ENCODE measurements at regions not wholly inside any gene's neighbourhood (a gene's known extent, or its start where the extent isn't known, plus 50 kb on each side); places are given as distances from the start of the nearest gene placed in this dataset.

DNA sequence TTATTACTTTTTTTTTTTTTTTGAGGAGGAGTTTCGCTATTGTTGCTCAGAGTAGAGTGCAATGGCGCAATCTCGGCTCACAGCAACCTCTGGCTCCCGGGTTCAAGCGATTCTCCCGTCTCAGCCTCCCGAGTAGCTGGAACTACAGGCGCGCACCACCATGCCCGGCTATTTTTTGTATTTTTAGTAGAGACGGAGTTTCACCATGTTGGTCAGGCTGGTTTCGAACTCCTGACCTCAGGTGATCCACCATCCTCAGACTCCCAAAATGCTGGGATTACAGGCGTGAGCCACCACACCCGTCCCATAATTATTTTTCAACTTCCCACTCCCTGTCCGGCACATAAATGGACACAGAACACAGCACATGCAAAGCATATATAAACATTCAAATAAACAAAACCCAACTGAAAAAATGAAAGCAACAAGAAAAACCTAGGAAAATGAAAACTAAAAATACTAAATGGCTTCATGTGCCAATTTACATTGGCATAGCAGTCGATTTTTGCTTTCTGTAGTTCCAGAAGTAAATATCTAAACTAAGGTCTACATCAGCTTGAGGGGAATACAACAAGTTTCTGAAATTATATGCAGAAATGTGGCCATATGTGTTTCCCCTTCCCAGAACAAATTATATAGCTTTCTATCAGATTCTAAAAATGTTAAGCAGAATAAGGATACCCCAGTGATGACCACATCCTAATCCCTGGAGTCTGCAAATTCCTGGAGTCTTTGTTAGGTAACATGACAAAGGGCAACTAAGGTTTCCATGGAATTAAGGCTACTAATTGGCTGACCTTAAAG is 113.9 kb downstream of the HFE start:
- TF ChIP-seq, protein P1, sequence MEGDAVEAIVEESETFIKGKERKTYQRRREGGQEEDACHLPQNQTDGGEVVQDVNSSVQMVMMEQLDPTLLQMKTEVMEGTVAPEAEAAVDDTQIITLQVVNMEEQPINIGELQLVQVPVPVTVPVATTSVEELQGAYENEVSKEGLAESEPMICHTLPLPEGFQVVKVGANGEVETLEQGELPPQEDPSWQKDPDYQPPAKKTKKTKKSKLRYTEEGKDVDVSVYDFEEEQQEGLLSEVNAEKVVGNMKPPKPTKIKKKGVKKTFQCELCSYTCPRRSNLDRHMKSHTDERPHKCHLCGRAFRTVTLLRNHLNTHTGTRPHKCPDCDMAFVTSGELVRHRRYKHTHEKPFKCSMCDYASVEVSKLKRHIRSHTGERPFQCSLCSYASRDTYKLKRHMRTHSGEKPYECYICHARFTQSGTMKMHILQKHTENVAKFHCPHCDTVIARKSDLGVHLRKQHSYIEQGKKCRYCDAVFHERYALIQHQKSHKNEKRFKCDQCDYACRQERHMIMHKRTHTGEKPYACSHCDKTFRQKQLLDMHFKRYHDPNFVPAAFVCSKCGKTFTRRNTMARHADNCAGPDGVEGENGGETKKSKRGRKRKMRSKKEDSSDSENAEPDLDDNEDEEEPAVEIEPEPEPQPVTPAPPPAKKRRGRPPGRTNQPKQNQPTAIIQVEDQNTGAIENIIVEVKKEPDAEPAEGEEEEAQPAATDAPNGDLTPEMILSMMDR (conservative IDR thresholded peaks at IDR 0.05 in 1 of 2, IDR thresholded peaks at IDR 0.05 in 1 of 2; ENCODE audit: extremely low read depth in 1 of 2, insufficient read depth in 1 of 2, low read depth in 1 of 2, low read length in 2 of 2): no peak
- no peak for TF ChIP-seq EZH2 (IDR thresholded peaks at IDR 0.05; ENCODE audit: borderline replicate concordance, low read length)
